GM18867 (cell line): ENCODE measurements at regions not wholly inside any gene's neighbourhood (a gene's known extent, or its start where the extent isn't known, plus 50 kb on each side); places are given as distances from the start of the nearest gene placed in this dataset.

Source experiments
- ATAC-seq: cut with Tn5 transposase; IDR thresholded peaks from one replicate; pipeline ENCODE4 v1.9.1; 2021; ENCODE audit warnings: mild to moderate bottlenecking, moderate library complexity; ENCODE audit not compliant: unreplicated experiment

GRCh38 chrX:110430293-110431076, 71.8 kb downstream of the RTL9 start:
- peak; percentile 51 for ATAC-seq

GRCh38 chrX:110432091-110432905, 73.7 kb downstream of the RTL9 start:
- ATAC-seq = no peak

DNA sequence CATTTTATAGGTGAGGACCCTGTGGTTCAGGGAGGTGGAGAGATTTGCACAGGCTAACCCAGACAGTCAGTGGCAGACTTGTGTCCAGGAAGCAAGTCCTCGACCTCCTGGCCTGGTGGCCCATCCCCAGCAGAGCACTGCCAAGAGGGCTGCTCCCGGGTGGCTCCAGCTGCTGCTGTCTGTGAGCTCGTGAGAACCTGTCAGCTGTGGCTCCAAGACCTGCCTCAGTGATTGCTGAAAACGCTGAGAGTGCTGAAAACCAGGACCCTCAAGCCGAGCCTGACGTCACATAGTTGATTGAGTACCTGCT, 74.2 kb downstream of the RTL9 start:
- no peak for ATAC-seq

- no peak for ATAC-seq
These were observed 76.5 kb downstream of the RTL9 start for GRCh38 chrX:110435196-110435595.

DNA sequence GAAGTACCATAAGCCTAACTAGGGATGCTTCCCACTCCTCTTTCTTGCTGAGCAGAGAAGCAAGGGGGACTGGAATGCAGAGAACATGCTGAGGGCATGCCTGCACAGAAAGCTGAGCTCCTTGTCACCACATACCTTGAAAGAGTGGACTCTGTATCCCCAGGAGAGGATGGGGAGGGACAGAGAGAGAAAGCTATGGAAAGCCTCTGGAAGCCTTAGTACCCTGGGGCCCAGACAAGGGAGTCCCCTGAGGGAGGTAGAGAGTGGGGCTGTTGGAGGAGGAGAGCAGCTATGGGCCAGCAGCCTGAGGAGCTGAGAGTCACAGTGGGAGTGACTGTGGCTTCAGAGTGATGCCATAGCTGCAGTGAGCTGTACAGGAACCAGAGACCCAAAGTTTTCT, 77.9 kb downstream of the RTL9 start:
- ATAC-seq = no peak

DNA sequence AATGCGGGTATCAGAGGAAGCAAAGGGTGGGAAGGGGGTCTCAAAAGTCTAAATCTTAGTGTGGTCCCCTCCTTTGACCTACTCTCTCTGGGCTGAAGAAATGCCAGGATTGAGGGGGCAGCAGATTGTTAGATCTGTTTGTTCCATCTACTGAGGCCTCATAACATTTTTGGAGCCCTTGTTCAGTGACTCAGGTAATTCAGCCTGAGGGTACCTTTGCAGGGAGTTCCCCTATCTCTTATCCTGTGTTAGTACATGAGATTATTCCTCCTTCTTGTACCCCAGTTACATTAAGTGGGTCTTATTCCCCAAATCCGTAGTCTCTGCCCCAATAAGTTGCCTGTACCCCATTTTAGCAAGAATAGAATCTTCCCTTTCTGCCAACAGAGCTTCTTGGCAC, 79.0 kb downstream of the RTL9 start:
- ATAC-seq = no peak

DNA sequence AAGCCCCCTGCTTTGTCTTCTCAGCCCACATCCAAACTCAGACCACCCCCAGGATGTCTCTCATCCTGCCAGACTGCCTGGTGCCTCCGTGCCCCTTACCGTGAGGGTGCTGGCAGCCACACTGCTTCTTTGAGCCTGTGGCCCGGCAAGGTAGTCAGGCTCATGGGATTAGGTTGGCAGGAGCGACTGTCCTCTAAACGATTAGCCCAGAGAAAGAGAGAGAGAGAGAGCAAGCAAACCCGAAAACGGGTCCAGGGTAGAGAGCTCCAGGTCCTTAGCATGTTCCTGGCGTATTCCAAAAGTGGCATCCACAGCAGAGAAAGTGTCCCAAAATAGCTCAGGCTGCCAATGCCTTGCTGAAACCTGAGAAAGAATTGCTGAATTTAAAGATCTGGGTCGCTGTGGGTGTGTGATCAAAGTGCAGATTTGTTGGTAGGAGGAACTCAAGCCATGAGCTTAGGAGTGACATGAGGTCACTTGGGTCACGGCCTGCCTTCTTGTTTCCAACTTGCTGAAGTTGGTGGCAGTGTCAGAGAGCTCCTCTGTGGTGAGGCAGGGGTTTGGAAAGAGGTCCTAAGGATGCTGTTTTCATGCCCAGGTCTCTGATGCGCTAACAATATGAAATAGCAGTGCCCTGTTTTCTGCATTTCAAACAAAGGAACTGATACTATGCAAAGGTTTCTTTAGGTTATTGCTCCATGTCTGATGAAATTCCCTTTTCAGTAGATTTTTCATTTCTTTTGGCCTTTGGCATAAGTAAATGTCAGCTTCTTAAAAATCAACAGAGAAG, 81.6 kb downstream of the RTL9 start:
- ATAC-seq = no peak

GRCh38 chrX:110442635-110443034, 84.0 kb downstream of the RTL9 start:
- ATAC-seq = peak; percentile 86

- no peak for ATAC-seq
These were observed 86.3 kb downstream of the RTL9 start for GRCh38 chrX:110444996-110445395.

DNA sequence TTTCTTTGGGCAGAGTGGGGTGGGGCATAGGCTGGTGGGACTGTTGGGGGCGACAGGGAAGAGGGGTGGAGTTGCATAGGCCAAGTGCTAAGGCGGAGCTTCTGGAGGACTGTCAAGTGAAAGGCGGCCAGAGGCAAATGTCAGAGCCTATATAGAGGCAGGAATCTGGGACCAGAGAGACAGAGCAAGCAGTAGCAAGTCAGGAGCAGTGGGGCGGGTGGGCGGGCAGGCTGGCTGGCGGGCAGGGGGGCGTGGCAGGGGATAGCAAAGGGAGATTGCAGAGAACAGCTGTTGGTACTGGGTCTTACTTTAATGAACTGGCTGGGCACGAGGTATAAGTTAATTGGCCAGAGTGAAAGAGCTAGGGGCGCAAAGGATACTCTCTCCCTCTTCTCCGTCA, 89.8 kb downstream of the RTL9 start:
- no peak for ATAC-seq

DNA sequence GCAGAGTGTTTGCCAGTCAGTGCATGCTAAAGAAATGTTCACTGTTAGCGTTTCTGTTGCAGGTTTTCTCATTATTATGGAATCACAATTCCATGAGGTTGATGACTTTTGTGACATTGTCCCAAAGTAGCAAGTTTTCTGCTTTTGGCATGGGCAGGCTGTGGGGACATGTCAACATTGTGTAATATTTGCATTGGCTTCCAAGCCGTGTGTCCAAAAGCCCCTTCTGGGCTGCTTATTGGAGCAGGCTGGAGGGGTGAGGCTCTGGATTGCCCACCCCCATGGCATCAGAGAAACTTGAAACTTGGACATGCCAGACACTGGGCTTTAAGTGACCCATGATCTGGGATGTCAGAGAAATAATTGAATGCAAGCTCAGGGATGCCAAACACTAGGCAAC, 90.7 kb downstream of the RTL9 start:
- no peak for ATAC-seq

DNA sequence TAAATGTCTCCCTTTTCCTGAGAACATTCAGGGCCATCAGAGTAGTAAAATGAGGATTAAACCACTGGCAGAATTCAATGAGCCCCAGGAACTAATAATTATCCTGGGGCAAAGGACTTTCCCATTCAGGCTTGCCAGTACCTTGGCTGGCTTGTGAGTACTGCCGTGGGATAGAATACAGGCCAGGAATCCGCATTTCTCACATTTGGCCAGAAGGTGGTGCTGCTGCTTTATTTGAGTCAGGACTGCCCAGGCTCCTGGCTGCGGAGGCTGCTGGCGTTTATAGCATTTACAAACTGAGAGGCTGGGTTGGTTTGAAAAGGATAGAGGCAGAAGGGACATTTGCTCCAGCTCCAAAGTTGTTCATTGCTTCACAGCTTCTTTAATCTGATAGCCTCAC, 91.4 kb downstream of the RTL9 start:
- ATAC-seq = peak; percentile 92

GRCh38 chrX:110454336-110454735, 95.7 kb downstream of the RTL9 start:
- ATAC-seq = no peak

DNA sequence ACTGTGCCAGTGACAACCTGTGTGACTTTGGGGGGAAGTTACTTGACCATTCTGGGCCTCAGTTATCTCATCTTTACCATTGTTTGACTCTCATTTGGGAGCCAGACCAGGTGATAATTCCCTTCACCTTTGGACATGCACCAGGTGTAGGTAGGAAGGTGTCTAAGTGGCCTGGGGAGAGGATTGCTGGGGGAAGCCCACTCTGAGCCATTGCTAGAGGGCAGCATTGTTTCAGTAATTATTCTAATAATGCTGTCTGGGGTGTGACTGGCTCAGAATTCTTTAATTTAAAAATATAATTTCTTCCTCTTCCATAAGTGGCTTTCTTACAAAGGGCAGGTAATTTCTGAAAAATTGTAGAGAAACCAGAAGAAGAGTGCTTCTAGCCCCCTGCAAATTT, 104.3 kb downstream of the RTL9 start:
- ATAC-seq = no peak

DNA sequence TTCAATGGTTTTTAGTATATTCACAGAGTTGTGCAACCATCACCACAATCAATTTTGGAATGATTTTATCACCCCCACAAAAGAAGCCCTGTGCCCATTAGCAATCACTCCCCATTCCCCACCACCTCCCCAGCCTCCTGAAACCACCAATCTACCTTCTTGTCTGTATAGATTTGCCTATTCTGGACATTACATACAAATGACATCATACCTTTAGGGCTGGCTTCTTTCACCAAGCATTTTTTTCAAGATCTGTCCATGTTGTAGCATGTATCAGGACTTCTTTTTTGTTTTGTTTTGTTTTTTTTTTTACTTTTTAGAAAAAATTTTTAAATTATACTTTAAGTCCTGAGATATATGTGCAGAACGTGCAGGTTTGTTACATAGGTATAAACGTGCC, 108.1 kb downstream of the RTL9 start:
- ATAC-seq = no peak

- ATAC-seq = no peak
These were observed 113.6 kb downstream of the RTL9 start for GRCh38 chrX:110472265-110472664.

DNA sequence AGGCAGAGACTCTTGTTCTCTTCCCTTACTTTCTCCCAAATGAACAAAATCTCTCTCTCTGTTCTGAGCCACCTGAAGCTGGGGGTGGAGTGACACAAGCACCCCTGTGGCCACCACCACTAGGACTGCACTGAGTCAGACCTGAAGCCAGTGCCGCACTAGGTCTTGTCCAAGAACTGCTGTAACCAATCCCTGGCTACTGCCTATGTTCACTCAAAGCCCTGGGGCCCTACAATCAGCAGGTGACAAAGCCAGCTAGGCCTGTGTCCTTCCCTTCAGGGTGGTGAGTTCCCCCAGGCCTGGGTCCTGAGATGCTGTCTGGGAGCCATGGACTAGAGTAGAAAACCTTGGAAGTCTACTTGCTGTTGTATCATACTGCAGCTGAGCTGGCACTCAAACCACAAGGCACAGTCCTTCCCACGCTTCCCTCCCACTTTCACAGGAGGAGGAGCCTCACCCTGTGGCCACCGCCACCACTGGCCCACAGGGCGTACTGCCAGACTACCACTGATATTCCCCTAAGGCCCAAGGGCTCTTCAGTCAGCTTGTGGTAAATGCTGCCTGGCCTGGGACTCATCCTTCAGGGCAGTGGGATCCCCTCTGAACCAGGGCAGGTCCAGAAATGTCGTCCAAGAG, 119.1 kb downstream of the RTL9 start:
- ATAC-seq = no peak

DNA sequence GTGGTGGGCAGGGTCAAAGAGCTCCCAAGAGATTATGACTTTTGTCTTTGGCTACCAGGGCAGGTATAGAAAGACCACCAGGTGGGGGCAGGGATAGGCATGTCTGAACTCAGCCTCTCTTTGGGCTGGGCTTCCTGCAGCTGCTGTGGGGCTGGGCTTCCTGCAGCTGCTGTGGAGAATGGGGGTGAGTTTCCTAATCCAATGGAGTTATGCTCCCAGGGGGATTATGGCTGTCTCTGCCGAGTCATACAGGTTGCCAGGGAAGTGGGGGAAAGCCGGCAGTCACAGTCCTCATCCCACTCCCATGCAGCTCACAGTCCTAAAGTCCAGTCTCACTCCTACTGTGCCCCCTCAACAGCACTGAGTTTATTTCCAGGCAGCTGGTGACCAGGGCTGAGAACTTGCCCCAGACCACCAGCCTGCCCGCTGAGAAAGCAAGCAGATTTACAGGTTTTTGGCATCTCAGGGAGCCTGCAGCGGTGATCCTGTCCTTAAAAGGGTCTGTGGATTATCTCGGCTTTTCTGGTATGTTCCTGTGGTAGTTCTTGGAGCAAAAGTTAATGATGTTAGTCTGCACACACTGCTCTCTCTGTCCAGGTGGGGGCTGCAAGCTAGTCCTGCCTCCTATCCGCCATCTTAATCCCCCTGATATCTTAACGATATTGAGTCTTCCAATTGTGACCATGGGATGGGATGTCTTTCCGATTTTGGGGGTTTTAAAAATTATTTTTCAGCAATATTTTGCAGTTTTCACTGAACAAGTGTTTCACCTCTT, 133.4 kb downstream of the RTL9 start:
- no peak for ATAC-seq

DNA sequence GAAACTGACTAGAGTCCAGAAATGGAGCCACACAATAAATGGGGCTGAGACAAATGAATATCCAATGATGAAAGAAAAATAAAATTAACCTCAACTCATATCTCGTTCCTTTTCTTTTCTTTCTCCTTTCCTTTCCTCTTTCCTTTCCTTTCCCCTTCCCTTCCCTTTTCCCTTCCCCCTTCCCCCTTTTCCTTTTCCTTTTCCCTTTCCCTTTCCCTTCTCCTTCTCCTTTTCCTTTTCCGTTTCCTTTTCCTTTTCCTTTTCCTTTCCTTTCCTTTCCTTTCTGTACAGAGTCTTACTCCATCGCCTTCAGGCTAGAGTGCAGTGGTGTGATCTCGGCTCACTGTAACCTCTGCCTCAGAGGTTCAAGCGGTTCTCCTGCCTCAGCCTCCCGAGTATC, 146.3 kb downstream of the RTL9 start:
- no peak for ATAC-seq

DNA sequence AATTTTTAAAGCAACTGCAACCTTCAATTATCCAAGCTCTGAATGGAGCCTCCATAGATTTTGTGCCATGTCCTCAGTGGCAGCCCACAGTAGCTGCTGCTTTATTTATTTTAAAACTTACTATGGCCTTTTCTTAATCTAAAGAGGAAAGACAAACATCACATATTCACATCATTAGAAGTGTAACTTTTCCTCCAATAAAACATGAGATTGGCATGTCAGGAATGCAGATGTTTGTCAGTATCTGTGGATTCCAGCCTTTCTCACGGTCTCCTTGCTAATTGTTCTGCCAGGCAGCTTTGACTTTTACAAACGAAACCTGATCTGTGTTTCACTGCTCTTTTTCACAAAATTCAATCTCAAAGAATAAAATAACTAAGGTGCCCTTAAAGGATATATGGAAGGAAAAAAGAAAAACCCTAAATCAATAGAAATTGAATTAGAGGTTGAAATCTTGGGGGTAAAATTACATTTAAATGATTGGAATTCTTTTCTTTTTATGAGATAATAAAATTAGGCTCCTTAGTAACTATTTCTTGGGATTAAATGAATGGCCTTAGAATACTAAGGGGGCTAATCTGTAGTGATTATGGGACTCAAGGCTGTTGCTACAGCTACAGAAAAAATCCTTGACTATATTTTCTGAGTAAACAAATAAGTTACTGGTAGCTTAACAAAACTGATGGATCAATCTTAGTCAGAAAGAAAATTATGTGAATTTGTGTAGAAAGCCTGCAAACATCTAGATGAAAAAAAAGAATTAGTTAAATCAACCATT, 151.3 kb downstream of the RTL9 start:
- ATAC-seq = no peak
